Ovary (tissue), 3 donors: ENCODE measurements at regions not wholly inside any gene's neighbourhood (a gene's known extent, or its start where the extent isn't known, plus 50 kb on each side); places are given as distances from the start of the nearest gene placed in this dataset.

Source experiments
- EP300 ChIP-seq: sonication (generic); formaldehyde crosslinking; IDR thresholded peaks from one replicate; pipeline ENCODE4 v1.6.1; 2017; ENCODE audit warnings: antibody characterized with exemption
- POLR2A ChIP-seq: fragments of 450-650 bp; IDR thresholded peaks from one replicate; pipeline ENCODE4 v1.6.1; 2017; ENCODE audit warnings: antibody characterized with exemption, mild to moderate bottlenecking, moderate library complexity
- TF ChIP-seq, protein P1 (sequence below), 3 donors: fragments of 450-650 bp in 2 of 3; fragments of 200-600 bp in 1 of 3; IDR thresholded peaks; one replicate each; pipeline versions ENCODE4 v1.5.1 to v1.8.0; 2016 to 2022; ENCODE audit warnings: antibody characterized with exemption in 3 of 3, mild to moderate bottlenecking in 1 of 3
- donor health status: DM: no; HTN: no; CAD: no.

GRCh38 chr3:159114582-159114981, 312.7 kb downstream of the MFSD1 start:
- TF ChIP-seq, protein P1, sequence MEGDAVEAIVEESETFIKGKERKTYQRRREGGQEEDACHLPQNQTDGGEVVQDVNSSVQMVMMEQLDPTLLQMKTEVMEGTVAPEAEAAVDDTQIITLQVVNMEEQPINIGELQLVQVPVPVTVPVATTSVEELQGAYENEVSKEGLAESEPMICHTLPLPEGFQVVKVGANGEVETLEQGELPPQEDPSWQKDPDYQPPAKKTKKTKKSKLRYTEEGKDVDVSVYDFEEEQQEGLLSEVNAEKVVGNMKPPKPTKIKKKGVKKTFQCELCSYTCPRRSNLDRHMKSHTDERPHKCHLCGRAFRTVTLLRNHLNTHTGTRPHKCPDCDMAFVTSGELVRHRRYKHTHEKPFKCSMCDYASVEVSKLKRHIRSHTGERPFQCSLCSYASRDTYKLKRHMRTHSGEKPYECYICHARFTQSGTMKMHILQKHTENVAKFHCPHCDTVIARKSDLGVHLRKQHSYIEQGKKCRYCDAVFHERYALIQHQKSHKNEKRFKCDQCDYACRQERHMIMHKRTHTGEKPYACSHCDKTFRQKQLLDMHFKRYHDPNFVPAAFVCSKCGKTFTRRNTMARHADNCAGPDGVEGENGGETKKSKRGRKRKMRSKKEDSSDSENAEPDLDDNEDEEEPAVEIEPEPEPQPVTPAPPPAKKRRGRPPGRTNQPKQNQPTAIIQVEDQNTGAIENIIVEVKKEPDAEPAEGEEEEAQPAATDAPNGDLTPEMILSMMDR (IDR thresholded peaks at IDR 0.05): no peak
- no peak for TF ChIP-seq POLR2A
- TF ChIP-seq EP300: no peak
